ENCODE measurements at regions not wholly inside any gene's neighbourhood (a gene's known extent, or its start where the extent isn't known, plus 50 kb on each side); places are given as distances from the start of the nearest gene placed in this dataset.

DNA sequence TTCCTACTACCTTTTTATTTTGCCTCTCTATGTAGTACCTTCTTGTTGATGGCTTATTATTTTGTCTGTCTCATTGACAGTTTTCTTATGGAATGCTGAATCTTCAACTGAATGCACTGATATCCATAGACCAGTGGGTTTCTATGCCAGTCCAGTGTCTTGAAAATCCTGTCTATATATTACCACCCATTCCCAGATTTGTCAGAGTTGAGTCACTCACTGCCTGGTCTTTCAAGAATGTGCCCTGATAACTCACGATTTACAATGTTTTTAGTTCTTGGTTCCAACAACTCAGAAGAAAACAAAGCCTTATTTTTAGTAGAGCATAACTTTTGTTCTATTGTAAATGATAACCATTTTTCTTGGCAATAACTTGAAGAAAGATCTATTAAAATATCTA lies 606.0 kb upstream of the PITX2 start:
- H2AFZ ChIP-seq (ENCODE audit: control insufficient read depth, low read depth, low read length): no peak overlapping the region
- FAIRE-seq: no peak
- ChIA-PET RAD21 (ENCODE audit: unreplicated experiment) (no interaction called here), SMC1A (ENCODE audit: uncharacterized antibody, unreplicated experiment) (no interaction called here), CTCF (no interaction called here), POLR2A (no interaction called here)
- no peaks in the 10 kb centered on the region for H3K36me3 ChIP-seq (ENCODE audit: control insufficient read depth in 2 of 2, insufficient read depth in 2 of 2, low read length in 1 of 2)
- ATAC-seq: no peak
- H3K79me2 ChIP-seq (ENCODE audit: control insufficient read depth, insufficient read depth, low read length): no peaks in the 10 kb centered on the region
- no peaks in the 10 kb centered on the region for H3K27me3 ChIP-seq (replicated peaks in 1 of 2; ENCODE audit: control insufficient read depth in 2 of 2, insufficient read depth in 2 of 2, low read length in 1 of 2)
- no TSS peak for BruUV-seq (replicated peaks)
- DNase-seq (ENCODE audit: low read depth, low spot score): no peak
- no peak overlapping the region for H3K9ac ChIP-seq (ENCODE audit: control insufficient read depth, insufficient read depth, low read length)
- no peak overlapping the region for H3K27ac ChIP-seq (ENCODE audit: control insufficient read depth, insufficient read depth)
- H3K4me2 ChIP-seq (ENCODE audit: control insufficient read depth, insufficient read depth): no peak overlapping the region
- no peaks in the 10 kb centered on the region for H3K9me3 ChIP-seq (replicated peaks; ENCODE audit: control insufficient read depth, insufficient read depth, low read length)
- H3K4me3 ChIP-seq: no peak overlapping the region
- in situ Hi-C loops (cut with MboI): no loop called here
- H4K20me1 ChIP-seq (ENCODE audit: control insufficient read depth, insufficient read depth): no peaks in the 10 kb centered on the region
- WGBS (ENCODE audit: insufficient coverage, insufficient replicate concordance, low lambda C conversion rate, missing lambda C conversion rate): 10% methylated on average over 1 of the region's 1 CpG
- TF ChIP-seq YY1 (IDR thresholded peaks at IDR 0.05; ENCODE audit: low read depth, low read length): no peak
- TF ChIP-seq SMC3 (IDR thresholded peaks at IDR 0.05; ENCODE audit: borderline replicate concordance, low read length): no peak
- H3K4me1 ChIP-seq (ENCODE audit: control insufficient read depth, insufficient read depth, low read length): no peaks in the 10 kb centered on the region
- intact Hi-C loops (cut with micrococcal nuclease; ENCODE audit: unreplicated experiment): no loop called here

DNA sequence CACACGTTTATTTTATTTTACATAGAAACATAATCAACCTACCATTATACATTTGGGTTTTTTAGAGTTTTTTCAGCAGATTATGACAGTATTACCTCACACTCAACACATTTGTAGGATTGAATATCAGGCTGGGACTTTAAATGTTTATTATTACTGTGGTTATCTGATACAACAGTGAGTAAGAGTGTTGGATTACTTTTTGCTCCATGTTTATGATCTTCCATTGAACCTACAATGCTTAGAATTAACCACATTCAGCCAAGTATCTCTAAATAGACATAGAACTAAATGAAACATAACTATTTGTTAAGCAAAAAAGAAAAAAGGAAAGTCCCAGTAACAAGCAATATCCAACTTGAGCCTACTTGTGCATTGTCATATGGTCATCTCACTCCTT lies 607.4 kb upstream of the PITX2 start:
- ATAC-seq (no peak), DNase-seq (ENCODE audit: low read depth, low spot score) (no peak), FAIRE-seq (no peak)
- Histone ChIP-seq H3K9ac (ENCODE audit: control insufficient read depth, insufficient read depth, low read length) (no peak overlapping the region), H4K20me1 (ENCODE audit: control insufficient read depth, insufficient read depth) (no peaks in the 10 kb centered on the region), H3K79me2 (ENCODE audit: control insufficient read depth, insufficient read depth, low read length) (no peaks in the 10 kb centered on the region), H2AFZ (ENCODE audit: control insufficient read depth, low read depth, low read length) (no peak overlapping the region), H3K4me3 (no peak overlapping the region), H3K27ac (ENCODE audit: control insufficient read depth, insufficient read depth) (no peak overlapping the region), H3K36me3 (ENCODE audit: control insufficient read depth in 2 of 2, insufficient read depth in 2 of 2, low read length in 1 of 2) (no peaks in the 10 kb centered on the region), H3K9me3 (replicated peaks; ENCODE audit: control insufficient read depth, insufficient read depth, low read length) (no peaks in the 10 kb centered on the region), H3K27me3 (replicated peaks in 1 of 2; ENCODE audit: control insufficient read depth in 2 of 2, insufficient read depth in 2 of 2, low read length in 1 of 2) (no peaks in the 10 kb centered on the region), H3K4me1 (ENCODE audit: control insufficient read depth, insufficient read depth, low read length) (no peaks in the 10 kb centered on the region), H3K4me2 (ENCODE audit: control insufficient read depth, insufficient read depth) (no peak overlapping the region)
- RAD21 ChIA-PET (ENCODE audit: unreplicated experiment): no interaction called here
- intact Hi-C loops (cut with micrococcal nuclease; ENCODE audit: unreplicated experiment) (no loop called here), in situ Hi-C loops (cut with MboI) (no loop called here)
- POLR2A ChIA-PET: no interaction called here
- BruUV-seq (replicated peaks): no TSS peak
- SMC1A ChIA-PET (ENCODE audit: uncharacterized antibody, unreplicated experiment): no interaction called here
- 4% methylated on average over 1 of the region's 1 CpG for WGBS (ENCODE audit: insufficient coverage, insufficient replicate concordance, low lambda C conversion rate, missing lambda C conversion rate)
- TF ChIP-seq STAT3 (IDR thresholded peaks at IDR 0.05; ENCODE audit: low read depth, low read length) (no peak), MEF2A (IDR thresholded peaks at IDR 0.05; ENCODE audit: insufficient read depth, low read depth, low read length) (no peak), E4F1 (IDR thresholded peaks at IDR 0.05; ENCODE audit: borderline replicate concordance, partially characterized antibody) (no peak), REST (IDR thresholded peaks at IDR 0.05; ENCODE audit: low read depth, low read length) (no peak), TCF12 (IDR thresholded peaks at IDR 0.05; ENCODE audit: low read depth, low read length) (no peak)
- CTCF ChIA-PET: no interaction called here
